Keratinocyte (primary cell): ENCODE measurements at regions not wholly inside any gene's neighbourhood (a gene's known extent, or its start where the extent isn't known, plus 50 kb on each side); places are given as distances from the start of the nearest gene placed in this dataset.

Experiments
- DNase-seq: peaks from one replicate; pipeline ENCODE4 v3.0.0-alpha.2; 2011; ENCODE audit warnings: low read depth, missing footprints, low spot score
- FAIRE-seq: peaks from 2 replicates; lab custom pipeline; 2011; peaks lifted over from hg19 to GRCh38; lab: Jason Lieb, UNC
- H2AFZ ChIP-seq: 2 replicates; pipeline ENCODE4 v1.6.0; 2012; ENCODE audit warnings: low read length, control low read depth, inconsistent platforms; ENCODE audit not compliant: control insufficient read depth
- H3K27ac ChIP-seq: 2 replicates; pipeline ENCODE4 v1.5.1; 2011; ENCODE audit warnings: low read length; ENCODE audit not compliant: control insufficient read depth, insufficient read depth
- H3K27me3 ChIP-seq: 3 replicates; pipeline ENCODE4 v1.6.0; 2011; ENCODE audit warnings: low read length; ENCODE audit not compliant: control insufficient read depth, insufficient read depth; ENCODE audit errors: extremely low read depth
- H3K36me3 ChIP-seq, 2 experiments: 2 replicates in 1 of 2; 3 replicates in 1 of 2; pipeline ENCODE4 v1.5.1; 2011; ENCODE audit warnings: low read length in 2 of 2, mild to moderate bottlenecking in 1 of 2; ENCODE audit not compliant: control insufficient read depth in 2 of 2, insufficient read depth in 2 of 2; ENCODE audit errors: extremely low read depth in 1 of 2
- H3K4me1 ChIP-seq: 3 replicates; pipeline ENCODE4 v1.5.1; 2011; ENCODE audit warnings: low read length; ENCODE audit not compliant: control insufficient read depth, insufficient read depth; ENCODE audit errors: extremely low read depth
- H3K4me2 ChIP-seq: 3 replicates; pipeline ENCODE4 v1.6.0; 2011; ENCODE audit warnings: low read depth, low read length; ENCODE audit not compliant: control insufficient read depth, insufficient read depth; ENCODE audit errors: extremely low read depth
- H3K4me3 ChIP-seq, 3 experiments: fragments of 200-600 bp in 1 of 3; sonication (generic) in 1 of 3; 2 replicates in 2 of 3; 3 replicates in 1 of 3; pipeline ENCODE4 v1.5.1; 2011 to 2016; ENCODE audit warnings: low read length in 3 of 3, mild to moderate bottlenecking in 3 of 3, control low read depth in 2 of 3, inconsistent platforms in 1 of 3, low read depth in 1 of 3, mixed read lengths in 1 of 3, mixed run types in 1 of 3, moderate library complexity in 1 of 3; ENCODE audit not compliant: control insufficient read depth in 2 of 3, insufficient read depth in 2 of 3; ENCODE audit errors: extremely low read depth in 1 of 3
- H3K79me2 ChIP-seq: 2 replicates; pipeline ENCODE4 v1.6.0; 2012; ENCODE audit warnings: low read length; ENCODE audit not compliant: control insufficient read depth, insufficient read depth
- H3K9ac ChIP-seq: 3 replicates; pipeline ENCODE4 v1.6.0; 2011; ENCODE audit warnings: low read length; ENCODE audit not compliant: control insufficient read depth, insufficient read depth; ENCODE audit errors: extremely low read depth
- H3K9me1 ChIP-seq: 3 replicates; pipeline ENCODE4 v1.6.0; 2011; ENCODE audit warnings: low read length; ENCODE audit not compliant: control insufficient read depth, insufficient read depth; ENCODE audit errors: extremely low read depth
- H3K9me3 ChIP-seq: 2 replicates; pipeline ENCODE4 v1.5.1; 2012; ENCODE audit warnings: low read depth, low read length; ENCODE audit not compliant: control insufficient read depth
- H4K20me1 ChIP-seq: 3 replicates; pipeline ENCODE4 v1.6.0; 2011; ENCODE audit warnings: low read length; ENCODE audit not compliant: control insufficient read depth, insufficient read depth; ENCODE audit errors: extremely low read depth
- CTCF ChIP-seq, 3 experiments: IDR thresholded peaks in 1 of 3; conservative IDR thresholded peaks in 1 of 3; optimal IDR thresholded peaks in 1 of 3; 2 replicates in 2 of 3; 3 replicates in 1 of 3; pipeline versions ENCODE3 to v1.5.1; 2011; ENCODE audit warnings: low read length in 3 of 3, mild to moderate bottlenecking in 3 of 3, moderate library complexity in 2 of 3, control low read depth in 1 of 3, inconsistent platforms in 1 of 3; ENCODE audit not compliant: insufficient read depth in 2 of 3; ENCODE audit errors: extremely low read depth in 1 of 3
- EZH2 ChIP-seq: IDR thresholded peaks from one replicate; pipeline ENCODE4 v1.6.1; 2012; ENCODE audit warnings: inconsistent platforms, mild to moderate bottlenecking, low read length, moderate library complexity
- dilution Hi-C: fragments of 300-500 bp; cut with MboI; formaldehyde crosslinking; loops from one replicate; pipeline ENCODE4 v1.7.0; 2020; ENCODE audit warnings: low sequenced_read_pairs; ENCODE audit not compliant: extremely low pct_ligation_motif_present

DNA sequence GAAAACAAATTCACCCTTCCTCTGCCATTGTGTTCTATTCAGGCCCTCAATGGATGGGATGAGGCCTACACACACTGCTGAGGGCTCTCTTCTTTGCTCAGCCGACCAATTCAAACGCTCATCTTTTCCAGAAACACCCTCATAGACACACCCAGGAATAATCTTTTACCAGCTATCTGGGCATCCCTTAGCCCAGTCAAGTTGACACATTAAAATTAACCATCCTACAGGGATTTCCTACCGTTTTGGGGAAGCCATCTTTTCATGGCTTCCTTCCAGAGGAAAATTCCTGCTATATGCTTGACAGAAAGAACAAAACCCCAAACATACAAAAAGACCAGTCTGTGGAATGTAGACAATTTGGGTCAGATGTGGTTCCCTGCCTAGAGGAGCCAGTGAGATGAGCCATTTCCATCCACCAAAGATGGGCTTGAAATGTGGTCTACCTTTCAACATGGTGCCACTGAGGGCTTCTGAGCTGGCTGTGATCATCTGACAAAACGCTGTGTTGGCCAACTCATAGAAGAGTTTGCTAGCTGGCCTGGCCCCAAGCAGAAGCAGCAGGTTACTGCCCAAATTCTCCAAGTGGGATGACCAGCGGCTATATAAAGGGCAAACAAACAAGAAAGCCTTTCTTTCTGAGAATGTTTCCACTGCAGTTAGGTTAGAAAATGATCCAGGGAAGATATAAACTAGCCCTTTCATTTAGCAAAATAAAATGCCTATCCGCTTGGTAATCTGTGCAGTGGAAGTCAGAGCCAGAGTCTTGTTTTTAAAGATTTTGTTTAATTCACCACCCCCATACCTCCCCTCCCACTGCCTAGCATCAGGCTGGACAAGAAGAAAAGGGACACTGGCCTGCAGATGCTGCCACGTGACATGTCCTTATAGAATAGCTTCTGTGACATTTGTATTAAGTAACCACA is 69.1 kb upstream of the MRPS6 start:
- Histone ChIP-seq H3K9me1 (no peaks in the 10 kb centered on the region), H3K4me2 (no peak overlapping the region), H3K27ac (no peak overlapping the region), H2AFZ (no peak overlapping the region), H4K20me1 (no peaks in the 10 kb centered on the region), H3K79me2 (no peaks in the 10 kb centered on the region), H3K9ac (no peak overlapping the region), H3K27me3 (no peaks in the 10 kb centered on the region), H3K4me3 (no peak overlapping the region), H3K4me1 (no peaks in the 10 kb centered on the region), H3K36me3 (no peaks in the 10 kb centered on the region), H3K9me3 (peaks cover 2% of the 10 kb centered on the region)
- TF ChIP-seq EZH2 (no peak), CTCF (optimal IDR thresholded peaks at IDR 0.05 in 1 of 3, IDR thresholded peaks at IDR 0.05 in 1 of 3, conservative IDR thresholded peaks at IDR 0.05 in 1 of 3; ENCODE audit: extremely low read depth in 1 of 3, insufficient read depth in 2 of 3, low read length in 3 of 3) (no peak)
- DNase-seq (no peak), FAIRE-seq (no peak)
- dilution Hi-C loops: no loop called here

GRCh38 chr21:34003428-34003827 is 70.0 kb upstream of the MRPS6 start:
- no peak overlapping the region for H3K4me3 ChIP-seq
- H3K9me1 ChIP-seq: no peaks in the 10 kb centered on the region
- no peak overlapping the region for H3K9ac ChIP-seq
- H3K79me2 ChIP-seq: no peaks in the 10 kb centered on the region
- H3K36me3 ChIP-seq: no peaks in the 10 kb centered on the region
- TF ChIP-seq EZH2 (no peak), CTCF (optimal IDR thresholded peaks at IDR 0.05 in 1 of 3, IDR thresholded peaks at IDR 0.05 in 1 of 3, conservative IDR thresholded peaks at IDR 0.05 in 1 of 3; ENCODE audit: extremely low read depth in 1 of 3, insufficient read depth in 2 of 3, low read length in 3 of 3) (no peak)
- no peak for DNase-seq
- peaks cover 2% of the 10 kb centered on the region for H3K9me3 ChIP-seq
- no peak overlapping the region for H2AFZ ChIP-seq
- H3K4me1 ChIP-seq: no peaks in the 10 kb centered on the region
- H4K20me1 ChIP-seq: no peaks in the 10 kb centered on the region
- dilution Hi-C loops: no loop called here
- H3K27ac ChIP-seq: no peak overlapping the region
- H3K27me3 ChIP-seq: no peaks in the 10 kb centered on the region
- no peak overlapping the region for H3K4me2 ChIP-seq
- no peak for FAIRE-seq
